Cardiac fibroblast (primary cell): ENCODE measurements at regions not wholly inside any gene's neighbourhood (a gene's known extent, or its start where the extent isn't known, plus 50 kb on each side); places are given as distances from the start of the nearest gene placed in this dataset.
"Not testable (repeated sequence)": the region's sequence is repeated elsewhere in the genome, so short reads cannot be mapped to it uniquely, and the experiment has no call there.

Experiments
- DNase-seq, 2 donors: peaks; one replicate each; pipeline versions ENCODE4 v3.0.0 to v3.0.0-alpha.2; 2010; ENCODE audit warnings: low read depth in 2 of 2
- H3K4me3 ChIP-seq, 2 donors: replicated peaks in 1 of 2; 1 replicate in 1 of 2; 2 replicates in 1 of 2; pipeline ENCODE4 v1.5.1; 2011; ENCODE audit warnings: low read depth in 2 of 2, low read length in 2 of 2, mild to moderate bottlenecking in 2 of 2, moderate library complexity in 1 of 2
- CTCF ChIP-seq: IDR thresholded peaks from one replicate; pipeline ENCODE4 v1.5.1; 2011; ENCODE audit warnings: low read depth, mild to moderate bottlenecking, low read length, inconsistent platforms

DNA sequence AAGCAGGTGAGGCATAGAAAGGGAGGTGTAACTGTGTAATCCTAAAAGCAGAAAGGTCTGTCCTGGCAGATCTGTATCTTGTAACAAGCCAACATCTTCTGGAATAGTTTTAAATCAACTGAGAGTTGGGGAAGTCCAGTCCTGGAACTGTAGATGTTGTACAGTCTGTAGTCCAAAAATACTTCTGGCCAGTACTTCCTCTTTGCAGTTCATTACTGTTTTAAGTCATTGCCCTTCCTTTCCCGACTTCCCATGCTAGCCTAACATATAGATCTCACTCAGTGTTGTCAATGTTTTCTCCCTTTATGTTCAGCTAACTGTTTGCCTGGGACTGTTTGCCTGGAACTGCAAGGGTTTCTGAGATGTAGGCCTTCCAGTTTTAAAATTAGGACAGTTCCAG is 168.5 kb upstream of the ISL1 start:
- TF ChIP-seq CTCF: no peak
- no peak overlapping the region for H3K4me3 ChIP-seq
- DNase-seq: no peak

DNA sequence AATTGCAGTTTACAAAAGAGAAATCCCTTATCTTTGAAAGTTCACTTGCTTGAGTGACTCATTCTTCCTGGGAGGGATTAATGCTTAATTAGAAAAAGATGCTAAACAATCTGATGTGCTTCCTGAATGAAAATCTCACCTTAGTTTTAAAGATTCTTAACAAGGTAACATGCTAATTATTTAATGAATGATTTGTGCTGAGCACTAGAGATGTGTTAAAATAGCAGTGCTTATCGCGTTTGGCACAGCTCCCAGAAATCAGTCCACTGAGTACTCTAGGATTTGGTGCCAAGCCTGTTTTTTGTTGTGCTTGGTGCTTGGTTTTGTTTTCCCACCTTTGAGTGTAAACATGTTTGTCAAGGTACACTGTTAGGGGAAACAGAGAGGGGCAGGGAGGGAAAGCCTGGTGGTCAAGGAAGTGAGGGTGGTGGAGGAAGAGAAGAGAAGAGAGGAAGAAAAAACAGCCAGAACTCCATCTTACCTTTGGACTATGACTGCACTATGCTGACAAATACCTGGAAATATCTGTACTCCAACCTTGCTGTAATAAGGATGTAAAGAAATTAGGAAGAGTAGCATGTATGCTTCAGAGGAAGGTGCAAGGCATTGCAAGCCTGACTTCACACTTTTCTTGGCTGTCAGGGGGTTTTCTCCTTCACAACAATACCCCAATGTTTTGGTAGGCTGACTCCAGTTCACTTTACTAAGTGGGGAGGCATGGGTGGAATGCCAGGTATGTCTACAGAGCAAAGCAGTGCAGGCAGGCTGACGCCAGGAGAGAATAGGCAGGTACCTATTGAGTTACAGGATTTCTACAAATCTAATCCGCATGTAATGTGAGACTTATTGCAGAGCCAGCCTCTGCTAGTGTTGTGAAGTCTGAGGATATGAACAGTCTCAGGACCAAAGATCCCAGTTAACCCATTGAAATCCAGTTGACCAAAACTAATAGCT is 157.2 kb upstream of the ISL1 start:
- DNase-seq: no peak
- no peak overlapping the region for H3K4me3 ChIP-seq
- no peak for TF ChIP-seq CTCF

DNA sequence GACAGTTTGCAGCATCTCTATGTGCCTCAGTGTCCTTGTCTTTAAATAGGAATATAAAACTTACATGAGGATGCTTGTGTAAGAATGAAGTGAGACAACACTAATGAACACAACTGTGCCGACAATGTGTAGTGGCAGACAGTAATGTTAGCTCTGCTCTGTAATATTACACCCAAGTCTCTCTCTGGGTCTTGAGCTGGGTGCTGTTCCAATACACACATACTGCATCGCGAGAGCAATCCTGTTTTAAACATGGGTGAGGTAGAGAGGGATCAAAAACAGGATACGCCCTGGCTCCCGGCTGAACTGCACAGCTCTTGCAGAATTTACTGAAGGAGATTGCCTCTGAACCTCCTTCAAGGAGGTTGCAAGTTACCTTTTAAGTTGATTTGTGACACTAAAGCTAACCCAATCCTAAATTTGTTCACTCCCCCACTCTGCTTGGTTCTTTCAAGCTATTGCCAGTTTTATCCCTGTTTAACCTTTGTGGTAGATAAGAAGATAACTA is 155.2 kb upstream of the ISL1 start:
- no peak for TF ChIP-seq CTCF
- no peak for DNase-seq
- no peak overlapping the region for H3K4me3 ChIP-seq

DNA sequence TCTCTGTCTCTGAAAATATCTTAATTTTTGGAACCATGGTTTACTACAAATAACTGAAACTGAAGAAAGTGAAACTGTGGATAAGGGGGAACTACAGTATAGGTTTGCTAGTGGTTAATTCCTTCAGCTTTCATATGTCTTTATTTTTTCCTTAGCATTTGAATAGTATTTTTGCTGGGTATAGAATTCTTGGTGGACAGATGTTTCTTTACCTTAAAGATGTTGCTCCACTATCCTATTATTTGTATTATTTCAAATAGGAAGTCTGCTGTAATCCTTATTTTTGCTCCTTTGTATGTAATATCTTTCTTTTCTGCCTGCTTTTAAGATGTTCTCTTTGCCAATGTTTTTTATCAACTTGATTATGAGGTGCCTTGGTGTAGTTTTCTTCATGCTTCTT is 152.9 kb upstream of the ISL1 start:
- no peak for TF ChIP-seq CTCF
- no peak for DNase-seq
- H3K4me3 ChIP-seq: no peak overlapping the region

- no peak overlapping the region for H3K4me3 ChIP-seq
- no peak for DNase-seq
- TF ChIP-seq CTCF: no peak
Measured at GRCh38 chr5:51242456-51242855, 140.8 kb upstream of the ISL1 start.

DNA sequence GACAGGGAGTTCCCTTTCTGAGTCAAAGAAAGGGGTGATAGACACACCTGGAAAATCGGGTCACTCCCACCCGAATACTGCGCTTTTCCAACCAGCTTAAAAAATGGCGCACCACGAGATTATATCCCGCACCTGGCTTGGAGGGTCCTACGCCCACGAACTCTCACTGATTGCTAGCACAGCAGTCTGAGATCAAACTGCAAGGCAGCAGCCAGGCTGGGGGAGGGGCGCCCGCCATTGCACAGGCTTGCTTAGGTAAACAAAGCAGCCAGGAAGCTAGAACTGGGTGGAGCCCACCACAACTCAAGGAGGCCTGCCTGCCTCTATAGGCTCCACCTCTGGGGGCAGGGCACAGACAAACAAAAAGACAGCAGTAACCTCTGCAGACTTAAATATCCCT is 132.3 kb upstream of the ISL1 start:
- DNase-seq, H3K4me3 ChIP-seq: not testable (repeated sequence)

DNA sequence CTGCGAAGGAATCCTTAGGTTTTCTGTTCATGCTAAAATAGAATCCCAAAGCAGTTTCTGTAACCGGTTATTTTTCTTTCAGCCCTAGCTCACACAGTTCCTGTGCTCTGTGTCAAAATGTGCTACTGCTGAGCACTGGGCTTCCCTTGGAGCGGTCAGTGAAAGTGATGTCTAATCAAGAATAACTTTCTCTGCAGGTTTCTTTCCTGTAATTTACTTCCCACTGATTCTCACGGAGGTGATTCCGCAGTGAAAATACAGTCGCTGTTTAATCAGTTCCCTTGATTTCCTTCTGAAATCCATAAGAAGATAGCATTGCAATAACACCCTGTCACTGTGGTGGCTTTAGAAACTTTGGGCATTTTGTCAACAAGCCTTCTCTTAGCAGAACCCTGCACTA is 112.0 kb upstream of the ISL1 start:
- DNase-seq: no peak
- TF ChIP-seq CTCF: no peak
- no peak overlapping the region for H3K4me3 ChIP-seq
